ENCODE measurements at regions not wholly inside any gene's neighbourhood (a gene's known extent, or its start where the extent isn't known, plus 50 kb on each side); places are given as distances from the start of the nearest gene placed in this dataset.
"Not testable (repeated sequence)": the region's sequence is repeated elsewhere in the genome, so short reads cannot be mapped to it uniquely, and the experiment has no call there.

GRCh38 chr3:194189243-194189791 lies 53.4 kb downstream of the HES1 start:
- no peak for DNase-seq

- DNase-seq: not testable (repeated sequence)
These were observed 55.9 kb downstream of the HES1 start for GRCh38 chr3:194191850-194192249.

- no peak for DNase-seq
These were observed 58.3 kb downstream of the HES1 start for GRCh38 chr3:194194051-194194756.

GRCh38 chr3:194194757-194195085 lies 58.8 kb downstream of the HES1 start:
- DNase-seq: no peak

GRCh38 chr3:194195611-194196010 lies 59.7 kb downstream of the HES1 start:
- no peak for DNase-seq

GRCh38 chr3:194196876-194197275 lies 60.9 kb downstream of the HES1 start:
- no peak for DNase-seq

GRCh38 chr3:194197396-194197960 lies 61.5 kb downstream of the HES1 start:
- no peak for DNase-seq

- DNase-seq: no peak
These were observed 62.2 kb downstream of the HES1 start for GRCh38 chr3:194197981-194198695.

- no peak for DNase-seq
These were observed 63.0 kb downstream of the HES1 start for GRCh38 chr3:194198938-194199337.

GRCh38 chr3:194200422-194201081 lies 64.6 kb downstream of the HES1 start:
- no peak for DNase-seq

- no peak for DNase-seq
These were observed 66.2 kb downstream of the HES1 start for GRCh38 chr3:194201953-194202666.

- peak; percentile 16 for DNase-seq
These were observed 67.6 kb downstream of the HES1 start for GRCh38 chr3:194203482-194204041.

- peak; percentile 9 for DNase-seq
These were observed 68.4 kb downstream of the HES1 start for GRCh38 chr3:194204042-194204987.

- no peak for DNase-seq
These were observed 69.8 kb downstream of the HES1 start for GRCh38 chr3:194205675-194206133.

GRCh38 chr3:194206320-194206719 lies 70.4 kb downstream of the HES1 start:
- no peak for DNase-seq

GRCh38 chr3:194208709-194209108 lies 72.8 kb downstream of the HES1 start:
- DNase-seq: no peak

GRCh38 chr3:194212161-194212844 lies 76.4 kb downstream of the HES1 start:
- no peak for DNase-seq

- DNase-seq: no peak
These were observed 76.9 kb downstream of the HES1 start for GRCh38 chr3:194212845-194213331.

- no peak for DNase-seq
These were observed 79.4 kb downstream of the HES1 start for GRCh38 chr3:194215392-194215791.

Data from activated CD4-positive, alpha-beta T cell treated with anti-CD3 and anti-CD28 coated beads, Interleukin-2, Interleukin-6, amounts not matched to agents 100 ng/mL and 50 ng/mL, durations not matched to agents 16 hours and 8 hours (primary cell).